ENCODE measurements at regions not wholly inside any gene's neighbourhood (a gene's known extent, or its start where the extent isn't known, plus 50 kb on each side); places are given as distances from the start of the nearest gene placed in this dataset.
"Not testable (repeated sequence)": the region's sequence is repeated elsewhere in the genome, so short reads cannot be mapped to it uniquely, and the experiment has no call there.

- no peak overlapping the region for H3K27ac Mint-ChIP-seq
- H3K4me1 Mint-ChIP-seq = peaks cover 16% of the 10 kb centered on the region
- TF ChIP-seq, protein P1, sequence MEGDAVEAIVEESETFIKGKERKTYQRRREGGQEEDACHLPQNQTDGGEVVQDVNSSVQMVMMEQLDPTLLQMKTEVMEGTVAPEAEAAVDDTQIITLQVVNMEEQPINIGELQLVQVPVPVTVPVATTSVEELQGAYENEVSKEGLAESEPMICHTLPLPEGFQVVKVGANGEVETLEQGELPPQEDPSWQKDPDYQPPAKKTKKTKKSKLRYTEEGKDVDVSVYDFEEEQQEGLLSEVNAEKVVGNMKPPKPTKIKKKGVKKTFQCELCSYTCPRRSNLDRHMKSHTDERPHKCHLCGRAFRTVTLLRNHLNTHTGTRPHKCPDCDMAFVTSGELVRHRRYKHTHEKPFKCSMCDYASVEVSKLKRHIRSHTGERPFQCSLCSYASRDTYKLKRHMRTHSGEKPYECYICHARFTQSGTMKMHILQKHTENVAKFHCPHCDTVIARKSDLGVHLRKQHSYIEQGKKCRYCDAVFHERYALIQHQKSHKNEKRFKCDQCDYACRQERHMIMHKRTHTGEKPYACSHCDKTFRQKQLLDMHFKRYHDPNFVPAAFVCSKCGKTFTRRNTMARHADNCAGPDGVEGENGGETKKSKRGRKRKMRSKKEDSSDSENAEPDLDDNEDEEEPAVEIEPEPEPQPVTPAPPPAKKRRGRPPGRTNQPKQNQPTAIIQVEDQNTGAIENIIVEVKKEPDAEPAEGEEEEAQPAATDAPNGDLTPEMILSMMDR (IDR thresholded peaks at IDR 0.05; ENCODE audit: unreplicated experiment in 3 of 3) = no peak
- peaks cover 4% of the 10 kb centered on the region for H3K27me3 Mint-ChIP-seq (ENCODE audit: low read depth)
- no peak overlapping the region for H3K4me3 Mint-ChIP-seq
- peaks cover 2% of the 10 kb centered on the region for H3K9me3 Mint-ChIP-seq
- no peaks in the 10 kb centered on the region for H3K36me3 Mint-ChIP-seq (ENCODE audit: low read depth)
Measured at GRCh38 chr20:11499101-11499634, 418.5 kb upstream of the BTBD3 start.

- peaks cover 8% of the 10 kb centered on the region for H3K9me3 Mint-ChIP-seq
- H3K4me1 Mint-ChIP-seq = peaks cover 7% of the 10 kb centered on the region
- TF ChIP-seq, protein P1 (IDR thresholded peaks at IDR 0.05; ENCODE audit: unreplicated experiment in 3 of 3) = no peak
- H3K4me3 Mint-ChIP-seq = no peak overlapping the region
- peaks cover 1% of the 10 kb centered on the region for H3K27me3 Mint-ChIP-seq (ENCODE audit: low read depth)
- no peaks in the 10 kb centered on the region for H3K36me3 Mint-ChIP-seq (ENCODE audit: low read depth)
- H3K27ac Mint-ChIP-seq = no peak overlapping the region
Measured at GRCh38 chr20:11502061-11502460, 415.6 kb upstream of the BTBD3 start.

DNA sequence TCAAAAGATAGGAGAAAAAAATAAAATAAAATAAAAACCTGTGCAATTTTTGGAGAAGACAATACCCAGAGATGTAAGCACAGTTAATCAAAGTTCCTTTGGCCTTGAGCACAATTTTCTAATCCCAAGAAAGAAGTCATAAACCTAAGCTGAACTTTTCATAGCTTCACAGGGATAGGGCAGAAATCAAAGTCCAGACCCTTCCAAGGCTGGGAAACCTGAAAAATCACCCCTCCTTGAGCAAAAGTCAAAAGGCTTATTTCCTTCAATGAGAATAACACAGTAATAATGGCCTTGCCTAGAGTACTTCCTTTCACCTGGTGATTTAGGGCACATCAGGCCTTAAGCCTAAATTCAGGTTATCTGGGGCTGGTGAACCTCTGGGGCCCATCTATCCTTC lies 415.0 kb upstream of the BTBD3 start:
- Mint-ChIP-seq H3K4me1 (peaks cover 5% of the 10 kb centered on the region), H3K4me3 (no peak overlapping the region), H3K36me3 (ENCODE audit: low read depth) (no peaks in the 10 kb centered on the region), H3K9me3 (peaks cover 8% of the 10 kb centered on the region), H3K27me3 (ENCODE audit: low read depth) (no peaks in the 10 kb centered on the region), H3K27ac (no peak overlapping the region)
- TF ChIP-seq, protein P1 (IDR thresholded peaks at IDR 0.05; ENCODE audit: unreplicated experiment in 3 of 3) = no peak

- H3K27ac Mint-ChIP-seq = no peak overlapping the region
- H3K36me3 Mint-ChIP-seq (ENCODE audit: low read depth) = no peaks in the 10 kb centered on the region
- no peaks in the 10 kb centered on the region for H3K4me1 Mint-ChIP-seq
- no peaks in the 10 kb centered on the region for H3K27me3 Mint-ChIP-seq (ENCODE audit: low read depth)
- H3K9me3 Mint-ChIP-seq = peaks cover 21% of the 10 kb centered on the region
- TF ChIP-seq, protein P1 (IDR thresholded peaks at IDR 0.05; ENCODE audit: unreplicated experiment in 3 of 3) = no peak
- H3K4me3 Mint-ChIP-seq = no peak overlapping the region
Measured at GRCh38 chr20:11509776-11510175, 407.9 kb upstream of the BTBD3 start.

- Mint-ChIP-seq H3K27me3 (ENCODE audit: low read depth) (no peaks in the 10 kb centered on the region), H3K27ac (no peak overlapping the region), H3K36me3 (ENCODE audit: low read depth) (no peaks in the 10 kb centered on the region), H3K9me3 (peaks cover 16% of the 10 kb centered on the region), H3K4me1 (no peaks in the 10 kb centered on the region), H3K4me3 (no peak overlapping the region)
- TF ChIP-seq, protein P1 (IDR thresholded peaks at IDR 0.05; ENCODE audit: unreplicated experiment in 3 of 3) = no peak
Measured at GRCh38 chr20:11511821-11512220, 405.9 kb upstream of the BTBD3 start.

- H3K27ac Mint-ChIP-seq; H3K4me1 Mint-ChIP-seq; H3K27me3 Mint-ChIP-seq (ENCODE audit: low read depth); H3K4me3 Mint-ChIP-seq; H3K36me3 Mint-ChIP-seq (ENCODE audit: low read depth): not testable (repeated sequence)
- H3K9me3 Mint-ChIP-seq = peaks cover 14% of the 10 kb centered on the region
Measured at GRCh38 chr20:11513241-11513745, 404.4 kb upstream of the BTBD3 start.

Data from nephron (organoid).